Endothelial cell of umbilical vein (primary cell): ENCODE measurements at regions not wholly inside any gene's neighbourhood (a gene's known extent, or its start where the extent isn't known, plus 50 kb on each side); places are given as distances from the start of the nearest gene placed in this dataset.

Experiments
- BruUV-seq: library from RNA; stranded (reverse); fragments of 400-500 nt; replicated peaks from 2 replicates; lab custom pipeline; 2021; lab: Mats Ljungman, UMichigan
- CTCF ChIA-PET: fragments of 300-600, 350-600 bp; sonication (Branson Sonifier 250); formaldehyde crosslinking; loops from one replicate; lab custom pipeline; 2021; ENCODE audit warnings: antibody characterized with exemption, inconsistent platforms; lab: Charles Lee
- POLR2A ChIA-PET: fragments of 300-600, 350-600 bp; sonication (Branson Sonifier 250); formaldehyde crosslinking; loops from one replicate; lab custom pipeline; 2021; ENCODE audit warnings: antibody characterized with exemption, inconsistent platforms; lab: Charles Lee
- DNase-seq: peaks from one replicate; pipeline ENCODE4 v3.0.0-alpha.2; 2011; ENCODE audit warnings: low read depth, low spot score
- FAIRE-seq: peaks from 2 replicates; lab custom pipeline; 2011; peaks lifted over from hg19 to GRCh38; lab: Jason Lieb, UNC
- H2AFZ ChIP-seq: 2 replicates; pipeline ENCODE4 v1.6.0; 2012; ENCODE audit warnings: low read depth, low read length, control low read depth, inconsistent platforms
- H3K27ac ChIP-seq: 2 replicates; pipeline ENCODE4 v1.5.1; 2011; ENCODE audit warnings: low read depth, mild to moderate bottlenecking, control low read depth, low read length, moderate library complexity; ENCODE audit not compliant: insufficient read depth
- H3K27me3 ChIP-seq, 2 experiments: 2 replicates each; pipeline versions ENCODE4 v1.6.0 to v1.6.1; 2011; ENCODE audit warnings: low read length in 2 of 2, mixed read lengths in 1 of 2; ENCODE audit not compliant: control insufficient read depth in 2 of 2, insufficient read depth in 2 of 2
- H3K36me3 ChIP-seq, 2 experiments: 2 replicates in 1 of 2; 3 replicates in 1 of 2; pipeline ENCODE4 v1.5.1; 2011; ENCODE audit warnings: low read length in 2 of 2, mild to moderate bottlenecking in 1 of 2, moderate library complexity in 1 of 2; ENCODE audit not compliant: control insufficient read depth in 2 of 2, insufficient read depth in 2 of 2; ENCODE audit errors: extremely low read depth in 1 of 2
- H3K4me1 ChIP-seq: 3 replicates; pipeline ENCODE4 v1.5.1; 2011; ENCODE audit warnings: mild to moderate bottlenecking, low read length; ENCODE audit not compliant: control insufficient read depth, insufficient read depth; ENCODE audit errors: extremely low read depth
- H3K4me2 ChIP-seq: 2 replicates; pipeline ENCODE4 v1.6.1; 2011; ENCODE audit warnings: low read length, control low read depth, mixed read lengths; ENCODE audit not compliant: insufficient read depth
- H3K4me3 ChIP-seq, 3 experiments: fragments of 200-600 bp in 1 of 3; sonication (generic), shearing (Covaris generic) in 1 of 3; replicated peaks in 1 of 3; 2 replicates each; pipeline ENCODE4 v1.5.1; 2011 to 2016; ENCODE audit warnings: control low read depth in 3 of 3, low read length in 3 of 3, mild to moderate bottlenecking in 2 of 3, inconsistent platforms in 1 of 3, low read depth in 1 of 3, moderate library complexity in 1 of 3; ENCODE audit not compliant: insufficient read depth in 1 of 3
- H3K79me2 ChIP-seq: 2 replicates; pipeline ENCODE4 v1.6.0; 2012; ENCODE audit warnings: low read length, inconsistent platforms; ENCODE audit not compliant: control insufficient read depth, insufficient read depth
- H3K9ac ChIP-seq: replicated peaks from 2 replicates; pipeline ENCODE3; 2011; ENCODE audit warnings: low read length, control low read depth; ENCODE audit not compliant: insufficient read depth; ENCODE audit errors: extremely low read depth
- H3K9me1 ChIP-seq: replicated peaks from 3 replicates; pipeline ENCODE4 v1.6.0; 2011; ENCODE audit warnings: mild to moderate bottlenecking, low read length; ENCODE audit not compliant: control insufficient read depth, insufficient read depth; ENCODE audit errors: extremely low read depth
- H3K9me3 ChIP-seq: replicated peaks from 2 replicates; pipeline ENCODE4 v1.5.1; 2012; ENCODE audit warnings: low read length, inconsistent platforms; ENCODE audit not compliant: control insufficient read depth, insufficient read depth
- H4K20me1 ChIP-seq: replicated peaks from 2 replicates; pipeline ENCODE3; 2011; ENCODE audit warnings: mild to moderate bottlenecking, low read length; ENCODE audit not compliant: control insufficient read depth, insufficient read depth; ENCODE audit errors: extremely low read depth
- CTCF ChIP-seq, 2 donors: IDR thresholded peaks; 1 replicate in 1 of 2; 2 replicates in 1 of 2; pipeline ENCODE4 v1.5.1; 2011; ENCODE audit warnings: low read length in 2 of 2, mild to moderate bottlenecking in 2 of 2, moderate library complexity in 2 of 2, control low read depth in 1 of 2, inconsistent platforms in 1 of 2, low read depth in 1 of 2; ENCODE audit not compliant: insufficient read depth in 1 of 2; ENCODE audit errors: extremely low read depth in 1 of 2
- EZH2 ChIP-seq: IDR thresholded peaks from 2 replicates; pipeline ENCODE4 v1.6.1; 2012; ENCODE audit warnings: borderline replicate concordance, low read depth, mild to moderate bottlenecking, moderate library complexity, low read length, inconsistent platforms; ENCODE audit not compliant: severe bottlenecking
- FOS ChIP-seq: IDR thresholded peaks from 2 replicates; pipeline ENCODE4 v1.6.1; 2011; ENCODE audit warnings: mild to moderate bottlenecking, low read length, moderate library complexity, borderline replicate concordance; ENCODE audit not compliant: insufficient read depth
- GATA2 ChIP-seq: IDR thresholded peaks from 2 replicates; pipeline ENCODE4 v1.7.0; 2011; ENCODE audit warnings: low read depth, mild to moderate bottlenecking, moderate library complexity, mixed read lengths, low read length; ENCODE audit not compliant: insufficient read length, insufficient read depth
- JUN ChIP-seq: IDR thresholded peaks from 2 replicates; pipeline ENCODE4 v1.6.1; 2011; ENCODE audit warnings: borderline replicate concordance, low read depth; ENCODE audit not compliant: insufficient read length, insufficient read depth
- MAX ChIP-seq: IDR thresholded peaks from 2 replicates; pipeline ENCODE4 v1.6.1; 2011; ENCODE audit not compliant: insufficient read depth, insufficient read length
- MYC ChIP-seq: IDR thresholded peaks from one replicate; pipeline ENCODE4 v1.6.1; 2011; ENCODE audit warnings: mild to moderate bottlenecking, low read depth, low read length
- POLR2A ChIP-seq: IDR thresholded peaks from 2 replicates; pipeline ENCODE4 v1.6.1; 2012; ENCODE audit warnings: low read depth, mild to moderate bottlenecking, control low read depth, low read length
- POLR2AphosphoS5 ChIP-seq: IDR thresholded peaks from 2 replicates; pipeline ENCODE4 v1.6.1; 2012; ENCODE audit warnings: low read depth, mild to moderate bottlenecking, control low read depth, low read length, moderate library complexity; ENCODE audit not compliant: insufficient read depth
- dilution Hi-C: fragments of 300-500 bp; cut with MboI; formaldehyde crosslinking; loops from one replicate; pipeline ENCODE4 v1.15.0; 2019; ENCODE audit warnings: low sequenced_read_pairs; ENCODE audit not compliant: extremely low pct_ligation_motif_present
- intact Hi-C: fragments of 100-400 bp; cut with micrococcal nuclease; formaldehyde crosslinking; loops from one replicate; pipeline ENCODE4 v1.10.0; 2022

DNA sequence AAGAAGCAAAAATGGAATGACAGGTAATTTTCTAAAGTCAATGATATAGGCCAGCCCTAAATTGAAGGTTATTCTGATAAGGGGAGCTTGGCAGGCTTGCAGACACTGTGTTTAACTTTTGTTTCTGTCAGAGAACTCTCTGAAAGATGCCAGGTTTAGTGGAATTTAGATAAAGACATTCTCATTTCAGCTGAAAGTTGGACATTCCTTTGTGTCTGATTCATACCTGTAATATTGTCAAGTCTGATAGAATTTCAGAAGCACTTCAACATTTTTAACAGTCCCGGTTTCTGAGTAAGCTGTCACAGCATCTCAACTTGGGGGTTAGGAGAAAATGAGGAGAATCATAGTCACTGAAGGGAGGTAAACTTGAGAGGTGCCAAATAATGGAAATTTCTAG, 84.0 kb downstream of the DIPK2A start:
- TF ChIP-seq POLR2A (no peak), MAX (no peak), FOS (no peak), MYC (no peak), GATA2 (no peak), EZH2 (no peak), JUN (no peak), CTCF (IDR thresholded peaks at IDR 0.05; ENCODE audit: extremely low read depth in 1 of 2, insufficient read depth in 1 of 2, low read depth in 1 of 2, low read length in 2 of 2) (no peak), POLR2AphosphoS5 (no peak)
- Histone ChIP-seq H3K9me1 (no peaks in the 10 kb centered on the region), H3K36me3 (no peaks in the 10 kb centered on the region), H3K4me2 (no peak overlapping the region), H3K9ac (no peak overlapping the region), H3K9me3 (no peaks in the 10 kb centered on the region), H3K79me2 (no peaks in the 10 kb centered on the region), H3K27me3 (no peaks in the 10 kb centered on the region), H3K4me1 (no peaks in the 10 kb centered on the region), H3K4me3 (no peak overlapping the region), H4K20me1 (no peaks in the 10 kb centered on the region), H2AFZ (no peak overlapping the region), H3K27ac (no peak overlapping the region)
- POLR2A ChIA-PET: no interaction called here
- intact Hi-C loops (no loop called here), dilution Hi-C loops (no loop called here)
- CTCF ChIA-PET: interaction anchor here (0.6 to 0.8 kb wide), 2 partner anchors 9 to 19 kb away, joined by 3 read pairs; no protein-coding TSS in a partner anchor
- FAIRE-seq (no peak), DNase-seq (no peak)
- no TSS peak for BruUV-seq
